ENCODE measurements at regions not wholly inside any gene's neighbourhood (a gene's known extent, or its start where the extent isn't known, plus 50 kb on each side); places are given as distances from the start of the nearest gene placed in this dataset.

- Mint-ChIP-seq H3K4me3 (no peak overlapping the region), H3K27me3 (peaks cover 13% of the 10 kb centered on the region), H3K4me1 (peaks cover 17% of the 10 kb centered on the region), H3K27ac (no peak overlapping the region), H3K9me3 (no peaks in the 10 kb centered on the region), H3K36me3 (ENCODE audit: low read depth) (peaks cover under 1% of the 10 kb centered on the region)
- DNase-seq (no peak), ATAC-seq (ENCODE audit: low read depth) (no peak)
- ChIA-PET CTCF (no interaction called here), POLR2A (no interaction called here)
- no peak for TF ChIP-seq CTCF (IDR thresholded peaks at IDR 0.05)
- intact Hi-C loops (cut with micrococcal nuclease): loop anchor here (5.0 kb wide), 1 partner anchor 43 kb away; no protein-coding TSS in a partner anchor
Measured at GRCh38 chr21:15164273-15164672, 99.5 kb upstream of the NRIP1 start.

DNA sequence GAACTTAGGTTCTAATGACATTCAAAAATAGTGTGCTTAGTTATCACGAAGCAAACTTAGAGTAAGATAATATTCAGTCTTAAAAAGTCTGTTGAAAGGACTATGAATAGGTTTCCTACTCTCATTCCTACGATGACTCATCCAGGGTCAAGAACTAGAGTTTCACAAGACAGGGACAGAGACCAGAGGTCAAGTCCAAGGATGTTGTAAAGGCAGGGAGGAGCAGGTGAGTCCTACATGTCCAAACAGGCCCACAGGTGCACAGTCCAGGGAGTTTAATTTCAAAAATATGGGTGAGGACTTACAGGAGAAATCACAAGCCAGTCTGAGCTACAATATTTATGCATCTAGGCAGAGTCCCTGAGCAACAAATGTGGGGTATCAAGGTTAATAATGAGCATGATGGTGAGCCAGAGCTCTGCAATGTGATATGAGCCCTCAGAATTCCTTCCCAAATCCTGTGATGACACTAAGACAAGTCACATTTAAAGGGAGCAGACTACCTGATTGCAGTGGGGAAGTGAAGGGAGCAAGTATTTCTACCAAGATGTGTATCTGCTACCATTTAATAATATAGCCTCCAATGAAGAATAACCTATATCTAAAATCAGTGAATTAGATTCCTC is 100.0 kb upstream of the NRIP1 start:
- Mint-ChIP-seq H3K4me1 (peaks cover 12% of the 10 kb centered on the region), H3K9me3 (no peaks in the 10 kb centered on the region), H3K27ac (no peak overlapping the region), H3K27me3 (peaks cover 13% of the 10 kb centered on the region), H3K36me3 (ENCODE audit: low read depth) (no peaks in the 10 kb centered on the region), H3K4me3 (no peak overlapping the region)
- intact Hi-C loops (cut with micrococcal nuclease): loop anchor here (5.0 kb wide), 1 partner anchor 43 kb away; no protein-coding TSS in a partner anchor
- ATAC-seq (ENCODE audit: low read depth) (no peak), DNase-seq (no peak)
- no peak for TF ChIP-seq CTCF (IDR thresholded peaks at IDR 0.05)
- ChIA-PET POLR2A (no interaction called here), CTCF (no interaction called here)

DNA sequence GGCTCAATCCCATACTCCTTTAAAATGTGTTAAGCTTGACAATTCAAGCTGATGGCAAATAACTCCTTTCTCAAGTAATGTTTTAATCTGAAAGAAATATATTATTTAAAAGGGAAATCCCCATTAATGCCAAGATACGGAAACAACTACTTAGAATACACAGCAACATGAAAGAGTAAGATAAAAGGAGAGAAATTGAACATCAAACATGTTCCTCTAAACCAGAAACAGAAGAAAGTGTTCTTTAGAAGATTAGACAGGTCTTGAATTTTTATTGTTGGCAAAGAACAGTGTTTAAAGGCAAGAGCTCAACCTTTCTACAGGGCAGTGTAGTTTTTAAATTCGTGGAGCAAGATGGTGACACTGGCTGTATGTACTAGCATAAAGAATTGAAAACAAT is 105.8 kb upstream of the NRIP1 start:
- no peak for DNase-seq
- no peak overlapping the region for H3K27ac Mint-ChIP-seq
- no peak for ATAC-seq (ENCODE audit: low read depth)
- no peak overlapping the region for H3K4me3 Mint-ChIP-seq
- intact Hi-C loops (cut with micrococcal nuclease): no loop called here
- H3K9me3 Mint-ChIP-seq: no peaks in the 10 kb centered on the region
- CTCF ChIA-PET: no interaction called here
- TF ChIP-seq CTCF (IDR thresholded peaks at IDR 0.05): no peak
- peaks cover 5% of the 10 kb centered on the region for H3K27me3 Mint-ChIP-seq
- H3K4me1 Mint-ChIP-seq: no peaks in the 10 kb centered on the region
- POLR2A ChIA-PET: no interaction called here
- no peaks in the 10 kb centered on the region for H3K36me3 Mint-ChIP-seq (ENCODE audit: low read depth)

- no peak overlapping the region for H3K27ac Mint-ChIP-seq
- CTCF ChIA-PET: no interaction called here
- intact Hi-C loops (cut with micrococcal nuclease): no loop called here
Measured at GRCh38 chr21:15171546-15171945, 106.7 kb upstream of the NRIP1 start.

DNA sequence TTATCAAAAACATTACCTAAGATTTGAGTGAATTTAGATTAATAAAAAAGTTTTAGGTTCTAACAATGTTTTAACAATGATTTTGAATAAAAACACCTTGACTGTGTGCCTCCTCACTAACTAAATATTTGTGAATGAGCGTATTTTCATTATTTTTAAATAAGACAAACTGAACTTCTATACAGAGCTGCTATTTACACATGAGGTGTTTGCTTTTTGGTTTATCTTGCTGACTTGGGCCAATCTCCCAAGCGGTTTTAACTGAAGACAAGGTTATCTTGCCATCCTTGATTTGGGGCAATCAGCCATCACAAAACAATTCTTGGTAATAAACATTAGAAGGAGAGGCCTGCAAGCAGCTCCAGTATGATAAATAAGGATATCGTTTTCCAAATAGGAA is 108.2 kb upstream of the NRIP1 start:
- ATAC-seq (ENCODE audit: low read depth) (no peak), DNase-seq (no peak)
- Mint-ChIP-seq H3K9me3 (no peaks in the 10 kb centered on the region), H3K4me3 (no peak overlapping the region), H3K27me3 (no peaks in the 10 kb centered on the region), H3K4me1 (no peaks in the 10 kb centered on the region), H3K36me3 (ENCODE audit: low read depth) (no peaks in the 10 kb centered on the region), H3K27ac (no peak overlapping the region)
- no peak for TF ChIP-seq CTCF (IDR thresholded peaks at IDR 0.05)
- intact Hi-C loops (cut with micrococcal nuclease): no loop called here
- POLR2A ChIA-PET: no interaction called here
- CTCF ChIA-PET: no interaction called here

More at GRCh38 chr21:15171546-15171945, 106.7 kb upstream of the NRIP1 start:
- no peak for TF ChIP-seq CTCF (IDR thresholded peaks at IDR 0.05)
- ATAC-seq (ENCODE audit: low read depth): no peak
- Mint-ChIP-seq H3K36me3 (ENCODE audit: low read depth) (no peaks in the 10 kb centered on the region), H3K27me3 (no peaks in the 10 kb centered on the region), H3K4me1 (no peaks in the 10 kb centered on the region), H3K4me3 (no peak overlapping the region), H3K9me3 (no peaks in the 10 kb centered on the region)
- no peak for DNase-seq
- POLR2A ChIA-PET: no interaction called here

All from activated B cell treated with CpG ODN at 0.5 μM for 24 hours (primary cell).